Smooth muscle cell (in vitro differentiated cells): ENCODE measurements at regions not wholly inside any gene's neighbourhood (a gene's known extent, or its start where the extent isn't known, plus 50 kb on each side); places are given as distances from the start of the nearest gene placed in this dataset.

Source experiments
- DNase-seq: peaks from one replicate; lab custom pipeline; 2025; ENCODE audit not compliant: unreplicated experiment; lab: John Stamatoyannopoulos, UW
- H2AFZ ChIP-seq: fragments of 200-600 bp; sonication (generic); 2 replicates; pipeline ENCODE4 v1.6.0; 2016; ENCODE audit warnings: antibody characterized with exemption, low read depth, mild to moderate bottlenecking
- H3F3A ChIP-seq: fragments of 200-600 bp; sonication (generic); 2 replicates; pipeline ENCODE4 v1.6.0; 2017; ENCODE audit warnings: antibody characterized with exemption, low read depth
- H3K27ac ChIP-seq: fragments of 200-600 bp; sonication (generic); 2 replicates; pipeline ENCODE4 v1.5.1; 2016; ENCODE audit warnings: low read depth, mild to moderate bottlenecking
- H3K27me3 ChIP-seq: fragments of 200-600 bp; sonication (generic); 2 replicates; pipeline ENCODE4 v1.6.1; 2016; ENCODE audit warnings: low read depth, mild to moderate bottlenecking
- H3K36me3 ChIP-seq: fragments of 200-600 bp; sonication (generic); 2 replicates; pipeline ENCODE4 v1.5.1; 2016; ENCODE audit warnings: low read depth
- H3K4me1 ChIP-seq: fragments of 200-600 bp; sonication (generic); 2 replicates; pipeline ENCODE4 v1.5.1; 2016; ENCODE audit warnings: low read depth
- H3K4me2 ChIP-seq: fragments of 200-600 bp; sonication (generic); 2 replicates; pipeline ENCODE4 v1.6.0; 2016; ENCODE audit warnings: mild to moderate bottlenecking
- H3K4me3 ChIP-seq: fragments of 200-600 bp; sonication (generic); 2 replicates; pipeline ENCODE4 v1.5.1; 2016; ENCODE audit warnings: mild to moderate bottlenecking
- H3K79me2 ChIP-seq: fragments of 200-600 bp; sonication (generic); 2 replicates; pipeline ENCODE4 v1.6.0; 2016; ENCODE audit warnings: low read depth, mild to moderate bottlenecking
- H3K9ac ChIP-seq: fragments of 200-600 bp; sonication (generic); 2 replicates; pipeline ENCODE4 v1.6.0; 2016; ENCODE audit warnings: low read depth
- H3K9me3 ChIP-seq: fragments of 200-600 bp; sonication (generic); replicated peaks from 2 replicates; pipeline ENCODE4 v1.5.1; 2016; ENCODE audit warnings: low read depth
- H4K20me1 ChIP-seq: fragments of 200-600 bp; sonication (generic); 2 replicates; pipeline ENCODE4 v1.6.0; 2016; ENCODE audit warnings: low read depth
- WGBS: methylation state at CpG from one replicate; pipeline ENCODE4 v1.1.7; 2016; ENCODE audit warnings: low lambda C conversion rate; 5-methylcytosine and 5-hydroxymethylcytosine counted together
- TF ChIP-seq, protein P1 (sequence below): fragments of 200-600 bp; sonication (generic); IDR thresholded peaks from 2 replicates; pipeline ENCODE4 v1.5.1; 2017; ENCODE audit warnings: borderline replicate concordance, mild to moderate bottlenecking, antibody characterized with exemption; ENCODE audit not compliant: insufficient read depth, poor library complexity, severe bottlenecking

DNA sequence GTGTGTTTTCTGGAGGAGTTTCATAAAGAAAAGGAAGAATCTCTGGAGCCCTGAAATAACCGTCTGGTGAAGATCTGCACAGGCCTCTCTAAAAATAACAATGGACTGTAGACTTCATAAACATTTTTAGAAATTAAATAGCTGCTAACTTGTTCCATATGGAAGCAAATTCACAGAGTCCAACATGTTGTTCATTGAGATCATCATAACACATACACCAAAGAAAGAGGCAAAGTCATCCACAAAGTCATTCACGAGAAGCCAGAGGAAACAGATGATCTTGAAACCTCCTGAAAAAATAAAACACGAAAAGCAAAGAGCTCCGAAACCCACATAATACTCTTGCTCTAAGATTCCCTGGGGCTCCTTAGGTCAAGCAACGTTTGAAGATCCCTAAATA lies 347.8 kb downstream of the EFNA5 start:
- 73% methylated on average over 5 of the region's 5 CpGs for WGBS
- no peak overlapping the region for H3K27ac ChIP-seq
- DNase-seq: no peak

DNA sequence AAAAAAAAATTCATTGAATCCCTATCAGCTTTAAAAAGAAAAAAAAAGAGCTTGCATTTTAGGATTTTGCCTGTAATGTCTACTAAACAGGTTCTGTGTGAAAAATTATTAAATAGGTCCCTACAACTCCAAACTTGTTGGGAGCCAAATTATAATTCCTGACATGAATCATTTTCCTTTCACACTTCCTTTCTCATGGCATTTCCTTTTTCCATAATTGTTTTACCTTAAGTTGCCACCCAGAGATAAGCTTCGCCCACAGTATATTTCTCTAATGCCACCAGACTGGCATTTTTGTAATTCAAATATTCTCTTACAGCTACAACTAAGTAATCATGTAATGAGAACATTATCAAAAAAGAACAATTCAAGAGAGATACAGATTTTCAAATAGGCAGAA lies 348.8 kb downstream of the EFNA5 start:
- 94% methylated on average over 1 of the region's 1 CpG for WGBS
- Histone ChIP-seq H3K9me3 (no peaks in the 10 kb centered on the region), H3K4me2 (no peak overlapping the region)

More for the DNA sequence above, 347.8 kb downstream of the EFNA5 start:
- Histone ChIP-seq H3K9ac (no peak overlapping the region), H3K4me3 (no peak overlapping the region), H3K36me3 (no peaks in the 10 kb centered on the region), H3K4me2 (no peak overlapping the region), H3F3A (no peaks in the 10 kb centered on the region), H3K79me2 (no peaks in the 10 kb centered on the region), H2AFZ (no peak overlapping the region), H3K4me1 (no peaks in the 10 kb centered on the region), H3K9me3 (no peaks in the 10 kb centered on the region), H3K27me3 (no peaks in the 10 kb centered on the region), H4K20me1 (no peaks in the 10 kb centered on the region)
- TF ChIP-seq, protein P1, sequence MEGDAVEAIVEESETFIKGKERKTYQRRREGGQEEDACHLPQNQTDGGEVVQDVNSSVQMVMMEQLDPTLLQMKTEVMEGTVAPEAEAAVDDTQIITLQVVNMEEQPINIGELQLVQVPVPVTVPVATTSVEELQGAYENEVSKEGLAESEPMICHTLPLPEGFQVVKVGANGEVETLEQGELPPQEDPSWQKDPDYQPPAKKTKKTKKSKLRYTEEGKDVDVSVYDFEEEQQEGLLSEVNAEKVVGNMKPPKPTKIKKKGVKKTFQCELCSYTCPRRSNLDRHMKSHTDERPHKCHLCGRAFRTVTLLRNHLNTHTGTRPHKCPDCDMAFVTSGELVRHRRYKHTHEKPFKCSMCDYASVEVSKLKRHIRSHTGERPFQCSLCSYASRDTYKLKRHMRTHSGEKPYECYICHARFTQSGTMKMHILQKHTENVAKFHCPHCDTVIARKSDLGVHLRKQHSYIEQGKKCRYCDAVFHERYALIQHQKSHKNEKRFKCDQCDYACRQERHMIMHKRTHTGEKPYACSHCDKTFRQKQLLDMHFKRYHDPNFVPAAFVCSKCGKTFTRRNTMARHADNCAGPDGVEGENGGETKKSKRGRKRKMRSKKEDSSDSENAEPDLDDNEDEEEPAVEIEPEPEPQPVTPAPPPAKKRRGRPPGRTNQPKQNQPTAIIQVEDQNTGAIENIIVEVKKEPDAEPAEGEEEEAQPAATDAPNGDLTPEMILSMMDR: no peak

DNA sequence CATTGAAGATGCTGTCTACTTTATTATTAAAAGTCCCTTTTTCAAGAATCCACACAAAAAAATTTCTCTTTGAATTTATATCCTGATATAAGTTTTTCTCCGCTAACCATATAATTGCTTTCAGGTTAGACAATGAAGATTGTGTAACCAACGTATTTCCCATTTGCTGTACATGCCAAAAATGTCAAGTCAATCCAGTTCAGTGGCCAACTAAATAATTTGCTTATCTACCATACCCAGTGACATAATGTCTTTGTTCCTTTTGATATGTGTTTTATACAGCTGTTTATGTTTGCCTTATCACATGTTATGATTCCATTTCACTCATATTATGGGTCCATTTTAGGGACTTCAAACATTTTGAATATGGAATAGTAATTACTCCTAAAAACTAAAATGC lies 349.9 kb downstream of the EFNA5 start:
- H3K9me3 ChIP-seq: no peaks in the 10 kb centered on the region
- 90% methylated on average over 2 of the region's 2 CpGs for WGBS
- no peak overlapping the region for H2AFZ ChIP-seq

More for the DNA sequence above, 348.8 kb downstream of the EFNA5 start:
- Histone ChIP-seq H3K4me3 (no peak overlapping the region), H2AFZ (no peak overlapping the region), H4K20me1 (no peaks in the 10 kb centered on the region), H3K79me2 (no peaks in the 10 kb centered on the region), H3K27ac (no peak overlapping the region), H3K27me3 (no peaks in the 10 kb centered on the region), H3F3A (no peaks in the 10 kb centered on the region), H3K4me1 (no peaks in the 10 kb centered on the region), H3K9ac (no peak overlapping the region), H3K36me3 (no peaks in the 10 kb centered on the region)
- DNase-seq: no peak
- TF ChIP-seq, protein P1: no peak

DNA sequence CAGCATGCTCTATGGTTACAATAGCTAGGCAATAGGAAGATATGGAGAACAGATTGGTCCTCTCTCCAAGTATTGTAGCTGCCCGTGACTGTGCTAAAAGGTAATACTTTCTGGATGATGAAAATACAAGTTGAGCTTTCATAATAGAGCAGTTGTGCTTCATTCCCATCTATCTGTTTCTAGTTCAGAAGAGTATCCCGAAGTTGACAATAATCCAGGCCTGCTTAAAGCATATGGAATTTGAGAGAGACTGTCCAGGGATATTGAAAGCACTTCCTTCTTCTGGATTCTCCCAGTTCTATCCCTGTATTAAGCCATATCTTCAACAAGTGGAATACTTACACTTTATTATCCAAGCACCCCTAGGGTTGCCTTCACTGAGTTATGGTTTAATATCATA lies 350.4 kb downstream of the EFNA5 start:
- no peaks in the 10 kb centered on the region for H3K79me2 ChIP-seq
- TF ChIP-seq, protein P1: no peak
- no peak for DNase-seq
- H3K27me3 ChIP-seq: no peaks in the 10 kb centered on the region
- 94% methylated on average over 2 of the region's 2 CpGs for WGBS
- H3F3A ChIP-seq: no peaks in the 10 kb centered on the region
- no peak overlapping the region for H3K4me3 ChIP-seq
- H3K9ac ChIP-seq: no peak overlapping the region
- no peak overlapping the region for H2AFZ ChIP-seq
- no peak overlapping the region for H3K4me2 ChIP-seq
- no peaks in the 10 kb centered on the region for H3K9me3 ChIP-seq
- no peaks in the 10 kb centered on the region for H4K20me1 ChIP-seq
- no peaks in the 10 kb centered on the region for H3K4me1 ChIP-seq
- no peaks in the 10 kb centered on the region for H3K36me3 ChIP-seq
- H3K27ac ChIP-seq: no peak overlapping the region

More for the DNA sequence above, 349.9 kb downstream of the EFNA5 start:
- Histone ChIP-seq H3K27me3 (no peaks in the 10 kb centered on the region), H4K20me1 (no peaks in the 10 kb centered on the region), H3K36me3 (no peaks in the 10 kb centered on the region), H3K27ac (no peak overlapping the region), H3K4me1 (no peaks in the 10 kb centered on the region), H3K9ac (no peak overlapping the region), H3F3A (no peaks in the 10 kb centered on the region), H3K4me3 (no peak overlapping the region), H3K79me2 (no peaks in the 10 kb centered on the region), H3K4me2 (no peak overlapping the region)
- TF ChIP-seq, protein P1: no peak
- DNase-seq: no peak
